Erythroblast (primary cell): ENCODE measurements at regions not wholly inside any gene's neighbourhood (a gene's known extent, or its start where the extent isn't known, plus 50 kb on each side); places are given as distances from the start of the nearest gene placed in this dataset.

Experiments used
- GATA1 ChIP-seq: IDR thresholded peaks from 2 replicates; pipeline ENCODE4 v1.6.1; 2011; ENCODE audit warnings: low read depth, mild to moderate bottlenecking, control low read depth, low read length, moderate library complexity
- POLR2A ChIP-seq: IDR thresholded peaks from 2 replicates; pipeline ENCODE4 v1.6.1; 2011; ENCODE audit warnings: mild to moderate bottlenecking, low read length

GRCh38 chr18:57901825-57902589 lies 98.9 kb upstream of the ATP8B1 start:
- no peak for TF ChIP-seq POLR2A
- no peak for TF ChIP-seq GATA1
